NCI-H446 (cell line): ENCODE measurements at regions not wholly inside any gene's neighbourhood (a gene's known extent, or its start where the extent isn't known, plus 50 kb on each side); places are given as distances from the start of the nearest gene placed in this dataset.

Experiments used
- DNase-seq, 2 experiments: peaks; one replicate each; lab custom pipeline; 2025; lab: John Stamatoyannopoulos, UW

- no peak for DNase-seq
Measured at GRCh38 chr1:193733674-193734073, 547.3 kb upstream of the B3GALT2 start.

GRCh38 chr1:193730017-193730416 is 543.6 kb upstream of the B3GALT2 start:
- DNase-seq: no peak

- DNase-seq: peak in 1 of 2 experiments; percentile 64
Measured at GRCh38 chr1:193729429-193729828, 543.0 kb upstream of the B3GALT2 start.

- no peak for DNase-seq
Measured at GRCh38 chr1:193727850-193728249, 541.4 kb upstream of the B3GALT2 start.

GRCh38 chr1:193726722-193727121 is 540.3 kb upstream of the B3GALT2 start:
- DNase-seq: no peak

- no peak for DNase-seq
Measured at GRCh38 chr1:193712392-193712791, 526.0 kb upstream of the B3GALT2 start.

GRCh38 chr1:193709607-193710006 is 523.2 kb upstream of the B3GALT2 start:
- no peak for DNase-seq

- DNase-seq: no peak
Measured at GRCh38 chr1:193707271-193708021, 521.0 kb upstream of the B3GALT2 start.

- no peak for DNase-seq
Measured at GRCh38 chr1:193706766-193707165, 520.4 kb upstream of the B3GALT2 start.

GRCh38 chr1:193705554-193705981 is 519.2 kb upstream of the B3GALT2 start:
- DNase-seq: peak in 1 of 2 experiments; percentile 29

- no peak for DNase-seq
Measured at GRCh38 chr1:193703655-193704054, 517.2 kb upstream of the B3GALT2 start.

GRCh38 chr1:193703121-193703520 is 516.7 kb upstream of the B3GALT2 start:
- no peak for DNase-seq

- no peak for DNase-seq
Measured at GRCh38 chr1:193701759-193702158, 515.3 kb upstream of the B3GALT2 start.

GRCh38 chr1:193700710-193701355 is 514.4 kb upstream of the B3GALT2 start:
- no peak for DNase-seq

- no peak for DNase-seq
Measured at GRCh38 chr1:193699261-193699660, 512.8 kb upstream of the B3GALT2 start.

GRCh38 chr1:193697776-193698175 is 511.4 kb upstream of the B3GALT2 start:
- no peak for DNase-seq

- DNase-seq: no peak
Measured at GRCh38 chr1:193697115-193697762, 510.8 kb upstream of the B3GALT2 start.

- DNase-seq: no peak
Measured at GRCh38 chr1:193694741-193695140, 508.3 kb upstream of the B3GALT2 start.

- DNase-seq: no peak
Measured at GRCh38 chr1:193685986-193686385, 499.6 kb upstream of the B3GALT2 start.

GRCh38 chr1:193681422-193681821 is 495.0 kb upstream of the B3GALT2 start:
- no peak for DNase-seq

- no peak for DNase-seq
Measured at GRCh38 chr1:193680924-193681316, 494.5 kb upstream of the B3GALT2 start.

GRCh38 chr1:193680247-193680923 is 494.0 kb upstream of the B3GALT2 start:
- no peak for DNase-seq
